K562 (cell line): ENCODE measurements at regions not wholly inside any gene's neighbourhood (a gene's known extent, or its start where the extent isn't known, plus 50 kb on each side); places are given as distances from the start of the nearest gene placed in this dataset.
A peak's percentile ranks its signal among the peaks of the same experiment; 100 is the strongest.

Experiments
- RAD21 ChIP-seq, 2 experiments: fragments of 250-450 bp in 1 of 2; fragments of 450-650 bp in 1 of 2; sonication (Bioruptor Pico) in 1 of 2; formaldehyde crosslinking in 1 of 2; IDR thresholded peaks in 1 of 2; conservative IDR thresholded peaks in 1 of 2; 2 replicates each; pipeline versions ENCODE4 v1.4.0 to v1.8.0; 2020 to 2022; ENCODE audit warnings: mild to moderate bottlenecking in 2 of 2, moderate library complexity in 1 of 2
- RFX7 ChIP-seq: fragments of 250-450 bp; sonication (Bioruptor Pico); IDR thresholded peaks from 2 replicates; pipeline ENCODE4 v1.5.1; 2021; ENCODE audit warnings: mild to moderate bottlenecking
- TBP ChIP-seq: optimal IDR thresholded peaks from 2 replicates; pipeline ENCODE3; 2011; ENCODE audit warnings: low read depth, low read length, improper control_type of control experiment
- ZNF274 ChIP-seq: IDR thresholded peaks from 2 replicates; pipeline ENCODE4 v1.6.1; 2011; ENCODE audit warnings: low read depth, mild to moderate bottlenecking, low read length, moderate library complexity, borderline replicate concordance
- TF ChIP-seq, protein P1 (sequence below), 2 experiments: fragments of 450-650 bp; conservative IDR thresholded peaks; 2 replicates each; pipeline ENCODE4 v1.6.1; 2017; ENCODE audit warnings: mild to moderate bottlenecking in 2 of 2, moderate library complexity in 2 of 2
- TF ChIP-seq, protein P2 (sequence below), 3 experiments: fragments of 200-800 bp in 1 of 3; fragments of 250-450 bp in 1 of 3; fragments of 450-650 bp in 1 of 3; sonication (Bioruptor Pico) in 1 of 3; sonication (Bioruptor generic) in 1 of 3; formaldehyde crosslinking in 1 of 3; IDR thresholded peaks; 2 replicates each; pipeline versions ENCODE4 v1.6.1 to v1.8.0; 2016 to 2022; ENCODE audit warnings: mild to moderate bottlenecking in 2 of 3, missing genetic modification characterization in 2 of 3, missing compliant biosample characterization in 1 of 3, moderate library complexity in 1 of 3

DNA sequence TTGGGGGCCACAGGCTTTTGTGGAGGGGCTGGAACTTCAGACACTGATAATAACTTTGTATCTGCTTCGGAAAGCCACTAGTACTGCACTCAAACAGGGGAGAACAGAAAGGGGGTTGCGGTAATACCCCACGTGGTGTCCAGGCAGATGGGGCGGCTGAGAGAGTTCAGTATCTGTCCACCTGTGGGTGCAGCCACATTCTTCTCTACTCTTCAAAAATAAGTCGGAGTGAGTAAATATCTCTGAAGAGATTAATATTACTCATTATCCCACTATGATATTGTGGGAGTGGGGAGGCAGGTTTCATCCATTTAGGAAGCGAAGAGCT lies 102.1 kb upstream of the SSBP2 start (continued):
- TF ChIP-seq RFX7 (CRISPR knock-in tag): no peak
- TF ChIP-seq ZNF274: no peak
- TF ChIP-seq, protein P1, sequence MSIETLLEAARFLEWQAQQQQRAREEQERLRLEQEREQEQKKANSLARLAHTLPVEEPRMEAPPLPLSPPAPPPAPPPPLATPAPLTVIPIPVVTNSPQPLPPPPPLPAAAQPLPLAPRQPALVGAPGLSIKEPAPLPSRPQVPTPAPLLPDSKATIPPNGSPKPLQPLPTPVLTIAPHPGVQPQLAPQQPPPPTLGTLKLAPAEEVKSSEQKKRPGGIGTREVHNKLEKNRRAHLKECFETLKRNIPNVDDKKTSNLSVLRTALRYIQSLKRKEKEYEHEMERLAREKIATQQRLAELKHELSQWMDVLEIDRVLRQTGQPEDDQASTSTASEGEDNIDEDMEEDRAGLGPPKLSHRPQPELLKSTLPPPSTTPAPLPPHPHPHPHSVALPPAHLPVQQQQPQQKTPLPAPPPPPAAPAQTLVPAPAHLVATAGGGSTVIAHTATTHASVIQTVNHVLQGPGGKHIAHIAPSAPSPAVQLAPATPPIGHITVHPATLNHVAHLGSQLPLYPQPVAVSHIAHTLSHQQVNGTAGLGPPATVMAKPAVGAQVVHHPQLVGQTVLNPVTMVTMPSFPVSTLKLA (conservative IDR thresholded peaks at IDR 0.05): 0 out of 4 replicates have a peak, but pooled peaks of 1 of the 2 experiments have one; percentile 3
- TF ChIP-seq RAD21 (CRISPR knock-in tag; conservative IDR thresholded peaks at IDR 0.05 in 1 of 2, IDR thresholded peaks at IDR 0.05 in 1 of 2): 0 out of 4 replicates have a peak, but pooled peaks of 1 of the 2 experiments have one; percentile 2
- TF ChIP-seq, protein P2, sequence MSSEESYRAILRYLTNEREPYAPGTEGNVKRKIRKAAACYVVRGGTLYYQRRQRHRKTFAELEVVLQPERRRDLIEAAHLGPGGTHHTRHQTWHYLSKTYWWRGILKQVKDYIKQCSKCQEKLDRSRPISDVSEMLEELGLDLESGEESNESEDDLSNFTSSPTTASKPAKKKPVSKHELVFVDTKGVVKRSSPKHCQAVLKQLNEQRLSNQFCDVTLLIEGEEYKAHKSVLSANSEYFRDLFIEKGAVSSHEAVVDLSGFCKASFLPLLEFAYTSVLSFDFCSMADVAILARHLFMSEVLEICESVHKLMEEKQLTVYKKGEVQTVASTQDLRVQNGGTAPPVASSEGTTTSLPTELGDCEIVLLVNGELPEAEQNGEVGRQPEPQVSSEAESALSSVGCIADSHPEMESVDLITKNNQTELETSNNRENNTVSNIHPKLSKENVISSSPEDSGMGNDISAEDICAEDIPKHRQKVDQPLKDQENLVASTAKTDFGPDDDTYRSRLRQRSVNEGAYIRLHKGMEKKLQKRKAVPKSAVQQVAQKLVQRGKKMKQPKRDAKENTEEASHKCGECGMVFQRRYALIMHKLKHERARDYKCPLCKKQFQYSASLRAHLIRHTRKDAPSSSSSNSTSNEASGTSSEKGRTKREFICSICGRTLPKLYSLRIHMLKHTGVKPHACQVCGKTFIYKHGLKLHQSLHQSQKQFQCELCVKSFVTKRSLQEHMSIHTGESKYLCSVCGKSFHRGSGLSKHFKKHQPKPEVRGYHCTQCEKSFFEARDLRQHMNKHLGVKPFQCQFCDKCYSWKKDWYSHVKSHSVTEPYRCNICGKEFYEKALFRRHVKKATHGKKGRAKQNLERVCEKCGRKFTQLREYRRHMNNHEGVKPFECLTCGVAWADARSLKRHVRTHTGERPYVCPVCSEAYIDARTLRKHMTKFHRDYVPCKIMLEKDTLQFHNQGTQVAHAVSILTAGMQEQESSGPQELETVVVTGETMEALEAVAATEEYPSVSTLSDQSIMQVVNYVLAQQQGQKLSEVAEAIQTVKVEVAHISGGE (CRISPR knock-in tag; IDR thresholded peaks at IDR 0.05): peak in 1 of 3 experiments; percentile 30; a peak in 1 of 6 replicates
- TF ChIP-seq TBP: peak; percentile 7
